Calu3 (cell line): ENCODE measurements at regions not wholly inside any gene's neighbourhood (a gene's known extent, or its start where the extent isn't known, plus 50 kb on each side); places are given as distances from the start of the nearest gene placed in this dataset.

Experiments
- BruUV-seq: library from RNA; stranded (reverse); fragments of 400-500 nt; replicated peaks from 2 replicates; lab custom pipeline; 2021; lab: Mats Ljungman, UMichigan
- CTCF ChIA-PET: fragments of 300-600 bp; sonication (Branson Sonifier 250); formaldehyde crosslinking; loops from one replicate; lab custom pipeline; 2022; ENCODE audit warnings: antibody characterized with exemption; lab: Charles Lee
- DNase-seq: peaks from one replicate; pipeline ENCODE4 v3.0.0; 2022
- H3K27ac Mint-ChIP-seq: one replicate; pipeline ENCODE4 v1.8.0; 2022; ENCODE audit warnings: mixed read lengths; ENCODE audit not compliant: unreplicated experiment
- H3K27me3 Mint-ChIP-seq: one replicate; pipeline ENCODE4 v1.8.0; 2022; ENCODE audit warnings: mixed read lengths; ENCODE audit not compliant: unreplicated experiment
- H3K36me3 Mint-ChIP-seq: one replicate; pipeline ENCODE4 v1.8.0; 2022; ENCODE audit warnings: mild to moderate bottlenecking, moderate library complexity, mixed read lengths; ENCODE audit not compliant: insufficient read depth, unreplicated experiment
- H3K4me1 Mint-ChIP-seq: one replicate; pipeline ENCODE4 v1.8.0; 2022; ENCODE audit warnings: mild to moderate bottlenecking, low read depth, mixed read lengths; ENCODE audit not compliant: unreplicated experiment
- H3K4me3 Mint-ChIP-seq: one replicate; pipeline ENCODE4 v1.8.0; 2022; ENCODE audit warnings: mild to moderate bottlenecking, low read depth, moderate library complexity, mixed read lengths; ENCODE audit not compliant: unreplicated experiment
- H3K9me3 Mint-ChIP-seq: one replicate; pipeline ENCODE4 v1.8.0; 2022; ENCODE audit warnings: low read depth, mixed read lengths; ENCODE audit not compliant: unreplicated experiment
- CTCF ChIP-seq: fragments of 200-600 bp; IDR thresholded peaks from one replicate; pipeline ENCODE4 v1.8.0; 2022; ENCODE audit warnings: antibody characterized with exemption; ENCODE audit not compliant: unreplicated experiment
- intact Hi-C: fragments of 100-400 bp; cut with micrococcal nuclease; formaldehyde crosslinking; loops from one replicate; pipeline ENCODE4 v1.10.0; 2022; ENCODE audit not compliant: unreplicated experiment

GRCh38 chr17:53571342-53571741 is 251.4 kb upstream of the KIF2B start:
- Mint-ChIP-seq H3K4me3 (peak overlapping the region; percentile 51), H3K36me3 (no peaks in the 10 kb centered on the region), H3K27me3 (no peaks in the 10 kb centered on the region), H3K4me1 (peaks cover 17% of the 10 kb centered on the region), H3K9me3 (no peaks in the 10 kb centered on the region), H3K27ac (peak overlapping the region; percentile 70)
- intact Hi-C loops = no loop called here
- no peak for TF ChIP-seq CTCF
- DNase-seq = no peak
- CTCF ChIA-PET = interaction anchor here (0.5 kb wide), 1 partner anchor 62 kb away, joined by 9 read pairs; no protein-coding TSS in a partner anchor
- BruUV-seq = no TSS peak

- DNase-seq = no peak
- CTCF ChIA-PET = interaction anchor here (0.5 kb wide), 1 partner anchor 62 kb away, joined by 9 read pairs; no protein-coding TSS in a partner anchor
- Mint-ChIP-seq H3K4me3 (peak overlapping the region; percentile 51), H3K36me3 (no peaks in the 10 kb centered on the region), H3K27ac (peak overlapping the region; percentile 70), H3K4me1 (peaks cover 17% of the 10 kb centered on the region), H3K27me3 (no peaks in the 10 kb centered on the region), H3K9me3 (no peaks in the 10 kb centered on the region)
- no TSS peak for BruUV-seq
- intact Hi-C loops = no loop called here
- TF ChIP-seq CTCF = no peak
Observed at GRCh38 chr17:53570731-53571130, 252.0 kb upstream of the KIF2B start.

- BruUV-seq = no TSS peak
- H3K4me1 Mint-ChIP-seq = no peaks in the 10 kb centered on the region
- H3K9me3 Mint-ChIP-seq = no peaks in the 10 kb centered on the region
- H3K36me3 Mint-ChIP-seq = no peaks in the 10 kb centered on the region
- DNase-seq = no peak
- intact Hi-C loops = loop anchor here (10.0 kb wide), 1 partner anchor 526 kb away; no protein-coding TSS in a partner anchor
- no peaks in the 10 kb centered on the region for H3K27me3 Mint-ChIP-seq
- H3K27ac Mint-ChIP-seq = no peak overlapping the region
- H3K4me3 Mint-ChIP-seq = no peak overlapping the region
- CTCF ChIA-PET = no interaction called here
- no peak for TF ChIP-seq CTCF
Observed at GRCh38 chr17:53560953-53561352, 261.8 kb upstream of the KIF2B start.

GRCh38 chr17:53548252-53548651 is 274.5 kb upstream of the KIF2B start:
- DNase-seq = no peak
- H3K27me3 Mint-ChIP-seq = no peaks in the 10 kb centered on the region
- BruUV-seq = no TSS peak
- no peak overlapping the region for H3K27ac Mint-ChIP-seq
- no peaks in the 10 kb centered on the region for H3K36me3 Mint-ChIP-seq
- intact Hi-C loops = no loop called here
- no peaks in the 10 kb centered on the region for H3K9me3 Mint-ChIP-seq
- H3K4me3 Mint-ChIP-seq = no peak overlapping the region
- CTCF ChIA-PET = no interaction called here
- no peak for TF ChIP-seq CTCF
- H3K4me1 Mint-ChIP-seq = no peaks in the 10 kb centered on the region
